Large intestine (tissue), 3 donors: ENCODE measurements at regions not wholly inside any gene's neighbourhood (a gene's known extent, or its start where the extent isn't known, plus 50 kb on each side); places are given as distances from the start of the nearest gene placed in this dataset.

Experiments used
- DNase-seq, 2 donors: peaks; one replicate each; pipeline versions ENCODE4 v3.0.0 to v3.0.0-alpha.2; 2013
- H3K27ac ChIP-seq: one replicate; pipeline ENCODE4 v1.5.1; 2013; ENCODE audit warnings: low read length
- H3K27me3 ChIP-seq: 2 replicates; pipeline ENCODE4 v1.6.1; 2013; ENCODE audit warnings: low read length; ENCODE audit not compliant: control insufficient read depth, insufficient read depth
- H3K36me3 ChIP-seq: 2 replicates; pipeline ENCODE4 v1.6.1; 2013; ENCODE audit warnings: low read length; ENCODE audit not compliant: control insufficient read depth, insufficient read depth
- H3K4me1 ChIP-seq: one replicate; pipeline ENCODE4 v1.6.1; 2013; ENCODE audit warnings: low read length; ENCODE audit not compliant: control insufficient read depth, insufficient read depth
- H3K4me3 ChIP-seq: one replicate; pipeline ENCODE4 v1.5.1; 2013; ENCODE audit warnings: low read length
- H3K9me3 ChIP-seq: one replicate; pipeline ENCODE4 v1.6.1; 2013; ENCODE audit warnings: mild to moderate bottlenecking, low read depth, low read length, moderate library complexity; ENCODE audit not compliant: control insufficient read depth
- WGBS: methylation state at CpG from one replicate; pipeline ENCODE4 v1.1.5; 2013; ENCODE audit warnings: low lambda C conversion rate; ENCODE audit not compliant: insufficient coverage; 5-methylcytosine and 5-hydroxymethylcytosine counted together

DNA sequence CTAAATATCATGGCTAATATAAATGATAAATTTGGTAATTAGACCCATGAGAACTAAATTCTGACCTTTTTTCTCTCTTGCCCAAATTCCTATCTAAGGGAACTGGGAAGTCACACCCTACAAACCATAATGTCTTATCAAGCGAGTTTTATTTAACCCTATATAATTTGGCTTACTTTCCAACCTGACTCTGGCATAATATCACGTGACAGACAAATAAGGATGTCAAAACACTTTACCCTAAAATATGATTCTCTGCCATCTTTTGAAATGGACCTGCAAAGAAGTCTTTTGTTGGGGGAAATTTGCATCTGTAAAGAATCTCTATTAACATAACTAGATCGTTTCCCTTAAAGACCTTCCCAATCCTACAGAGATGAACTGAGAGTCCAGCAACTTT lies 1823.5 kb upstream of the LRRTM1 start:
- no peaks in the 10 kb centered on the region for H3K9me3 ChIP-seq
- H3K27ac ChIP-seq: no peak overlapping the region
- no peaks in the 10 kb centered on the region for H3K36me3 ChIP-seq
- H3K4me3 ChIP-seq: no peak overlapping the region
- no peak for DNase-seq
- WGBS: no CpG with 5 or more reads among the region's 3 CpGs
- H3K27me3 ChIP-seq: no peaks in the 10 kb centered on the region
- H3K4me1 ChIP-seq: peaks cover 3% of the 10 kb centered on the region

DNA sequence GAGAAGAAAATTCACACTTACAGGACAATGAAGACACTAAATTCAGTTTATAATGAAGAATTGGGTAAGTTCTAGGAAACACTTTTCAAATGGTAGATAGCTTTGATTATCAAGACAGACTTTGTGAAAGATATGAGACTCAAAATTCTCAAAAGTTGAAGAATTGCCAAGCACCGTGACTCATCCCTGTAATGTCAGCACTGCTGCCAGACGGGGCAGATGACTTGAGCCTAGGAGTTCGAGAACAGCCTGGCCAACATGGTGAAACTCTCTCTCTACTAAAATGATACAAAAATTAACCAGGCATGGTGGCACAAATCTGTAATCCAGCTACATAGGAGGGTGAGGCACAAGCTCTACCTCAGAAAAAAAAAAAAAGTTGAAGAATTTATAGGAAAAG lies 1820.1 kb upstream of the LRRTM1 start:
- Histone ChIP-seq H3K4me3 (no peak overlapping the region), H3K9me3 (no peaks in the 10 kb centered on the region), H3K36me3 (no peaks in the 10 kb centered on the region), H3K4me1 (peaks cover 26% of the 10 kb centered on the region), H3K27me3 (no peaks in the 10 kb centered on the region), H3K27ac (no peak overlapping the region)
- no peak for DNase-seq
- WGBS: no CpG with 5 or more reads among the region's 3 CpGs

DNA sequence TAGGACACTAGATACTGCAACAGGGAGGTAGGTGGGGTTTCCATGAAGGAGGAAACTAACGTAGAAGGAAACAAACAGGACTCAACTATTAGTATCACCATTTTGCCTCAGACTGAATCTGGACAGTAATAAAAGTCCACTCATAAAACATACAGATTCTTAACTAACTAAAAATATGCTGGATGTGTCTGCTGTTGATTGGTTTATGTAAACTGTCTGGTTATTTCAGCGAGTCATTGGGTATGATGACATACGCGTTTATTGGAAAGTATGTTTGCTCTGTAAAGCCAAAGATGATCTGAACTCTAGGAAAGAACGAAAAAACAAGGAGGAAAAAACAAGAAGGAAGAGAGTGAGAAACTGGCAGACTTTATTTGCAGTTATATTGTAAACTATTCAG lies 1816.1 kb upstream of the LRRTM1 start:
- DNase-seq: no peak
- peak overlapping the region; percentile 56 for H3K27ac ChIP-seq
- 58% methylated on average over 3 of the region's 5 CpGs for WGBS

DNA sequence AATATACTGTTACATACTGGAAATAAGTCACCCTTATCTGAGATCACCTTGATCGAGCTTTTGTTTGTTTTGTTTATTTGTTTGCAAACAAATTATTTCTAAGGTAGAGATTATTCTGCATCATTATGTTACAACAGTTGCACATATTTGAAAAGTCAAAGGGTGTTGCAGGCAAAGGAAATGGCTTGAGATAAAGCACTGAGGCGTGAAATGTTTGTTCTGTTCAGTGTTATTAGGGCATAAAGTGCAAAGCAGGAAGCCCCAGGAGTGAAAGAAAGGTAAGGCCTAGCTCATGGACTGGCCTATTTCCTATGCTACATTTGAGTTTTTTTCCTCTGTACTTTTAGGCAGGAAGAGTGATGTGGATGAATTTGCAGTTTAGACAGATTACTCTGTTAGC lies 1815.6 kb upstream of the LRRTM1 start:
- no peaks in the 10 kb centered on the region for H3K36me3 ChIP-seq
- no peaks in the 10 kb centered on the region for H3K27me3 ChIP-seq
- peak overlapping the region; percentile 56 for H3K27ac ChIP-seq
- no peaks in the 10 kb centered on the region for H3K9me3 ChIP-seq
- WGBS: no CpG with 5 or more reads among the region's 2 CpGs
- no peak overlapping the region for H3K4me3 ChIP-seq
- DNase-seq: no peak
- peaks cover 34% of the 10 kb centered on the region for H3K4me1 ChIP-seq

More for the DNA sequence above, 1816.1 kb upstream of the LRRTM1 start:
- H3K36me3 ChIP-seq: no peaks in the 10 kb centered on the region
- H3K9me3 ChIP-seq: no peaks in the 10 kb centered on the region
- H3K4me1 ChIP-seq: peaks cover 34% of the 10 kb centered on the region
- H3K4me3 ChIP-seq: no peak overlapping the region
- no peaks in the 10 kb centered on the region for H3K27me3 ChIP-seq

- Histone ChIP-seq H3K4me3 (no peak overlapping the region), H3K27ac (no peak overlapping the region), H3K9me3 (peaks cover 7% of the 10 kb centered on the region), H3K36me3 (no peaks in the 10 kb centered on the region), H3K27me3 (no peaks in the 10 kb centered on the region), H3K4me1 (no peaks in the 10 kb centered on the region)
- DNase-seq: no peak
- no CpG with 5 or more reads among the region's 3 CpGs for WGBS
Measured at GRCh38 chr2:82109418-82109817, 1804.9 kb upstream of the LRRTM1 start.

- H3K9me3 ChIP-seq: no peaks in the 10 kb centered on the region
- DNase-seq: no peak
- H3K27ac ChIP-seq: no peak overlapping the region
- no peak overlapping the region for H3K4me3 ChIP-seq
- no peaks in the 10 kb centered on the region for H3K27me3 ChIP-seq
- H3K4me1 ChIP-seq: no peaks in the 10 kb centered on the region
- no peaks in the 10 kb centered on the region for H3K36me3 ChIP-seq
- WGBS: no CpG with 5 or more reads among the region's 1 CpG
Measured at GRCh38 chr2:82098617-82099016, 1794.1 kb upstream of the LRRTM1 start.

DNA sequence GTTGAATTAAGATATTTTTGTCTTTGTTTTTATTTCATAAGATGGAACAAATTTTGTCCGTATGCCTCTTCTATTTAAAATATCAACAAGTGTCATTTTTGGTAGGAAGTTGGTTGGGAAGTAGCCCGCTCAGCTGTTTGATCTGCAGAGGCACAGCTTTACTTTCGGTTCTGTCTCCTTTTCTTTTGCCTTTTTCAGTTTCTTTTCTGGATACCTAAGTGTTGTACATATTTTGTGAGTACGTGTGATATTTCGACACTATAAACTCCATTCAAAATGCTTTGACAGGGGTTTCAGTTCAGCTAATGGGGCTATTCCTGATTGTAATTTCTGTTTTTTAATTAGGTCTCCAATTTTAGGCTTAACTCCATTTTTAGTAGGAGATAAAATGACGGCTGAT lies 1785.0 kb upstream of the LRRTM1 start:
- DNase-seq: no peak
- Histone ChIP-seq H3K36me3 (no peaks in the 10 kb centered on the region), H3K27me3 (no peaks in the 10 kb centered on the region), H3K4me3 (no peak overlapping the region), H3K27ac (no peak overlapping the region), H3K9me3 (peaks cover 6% of the 10 kb centered on the region), H3K4me1 (no peaks in the 10 kb centered on the region)
- 90% methylated on average over 2 of the region's 6 CpGs for WGBS

DNA sequence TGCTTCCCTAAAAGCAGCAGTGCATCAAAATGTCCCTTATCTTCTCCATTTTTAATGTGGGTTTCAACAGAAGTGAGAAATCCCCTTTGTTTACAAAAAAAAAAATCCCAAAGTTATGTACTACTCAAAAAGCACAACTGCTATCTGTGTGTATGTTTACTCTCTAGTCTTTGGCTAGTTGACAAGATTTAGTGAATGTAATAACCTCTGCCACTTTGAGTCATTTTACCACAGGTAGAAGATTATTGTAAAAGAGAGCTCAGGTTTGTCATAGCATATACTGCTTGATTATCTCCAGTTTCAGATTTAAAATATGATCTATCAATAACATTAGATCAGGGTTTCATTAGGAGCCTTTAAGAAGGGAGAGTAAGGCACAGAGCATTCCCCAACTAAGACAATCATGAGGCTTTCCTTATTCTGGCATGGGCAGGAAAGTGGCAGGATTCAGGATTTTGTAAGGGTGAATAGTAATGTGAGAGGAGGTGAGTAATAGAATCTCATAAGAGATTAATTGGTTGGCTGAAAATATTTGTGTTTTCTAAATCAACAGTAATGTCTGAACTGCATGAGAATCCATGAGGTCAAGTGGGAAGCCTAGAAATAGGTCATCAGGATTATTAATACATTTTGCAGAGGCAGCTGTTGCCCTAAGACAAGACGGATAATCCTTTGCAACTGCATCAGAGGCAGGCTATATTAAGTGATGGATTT lies 1780.3 kb upstream of the LRRTM1 start:
- Histone ChIP-seq H3K27me3 (no peaks in the 10 kb centered on the region), H3K4me3 (no peak overlapping the region), H3K27ac (no peak overlapping the region), H3K9me3 (peaks cover 6% of the 10 kb centered on the region), H3K4me1 (no peaks in the 10 kb centered on the region), H3K36me3 (no peaks in the 10 kb centered on the region)
- no peak for DNase-seq
- no CpG with 5 or more reads among the region's 1 CpG for WGBS

- H3K4me3 ChIP-seq: no peak overlapping the region
- 100% methylated on average over 1 of the region's 2 CpGs for WGBS
- no peaks in the 10 kb centered on the region for H3K36me3 ChIP-seq
- no peaks in the 10 kb centered on the region for H3K27me3 ChIP-seq
- DNase-seq: no peak
- H3K27ac ChIP-seq: no peak overlapping the region
- H3K9me3 ChIP-seq: no peaks in the 10 kb centered on the region
- no peaks in the 10 kb centered on the region for H3K4me1 ChIP-seq
Measured at GRCh38 chr2:82075875-82076274, 1771.3 kb upstream of the LRRTM1 start.

DNA sequence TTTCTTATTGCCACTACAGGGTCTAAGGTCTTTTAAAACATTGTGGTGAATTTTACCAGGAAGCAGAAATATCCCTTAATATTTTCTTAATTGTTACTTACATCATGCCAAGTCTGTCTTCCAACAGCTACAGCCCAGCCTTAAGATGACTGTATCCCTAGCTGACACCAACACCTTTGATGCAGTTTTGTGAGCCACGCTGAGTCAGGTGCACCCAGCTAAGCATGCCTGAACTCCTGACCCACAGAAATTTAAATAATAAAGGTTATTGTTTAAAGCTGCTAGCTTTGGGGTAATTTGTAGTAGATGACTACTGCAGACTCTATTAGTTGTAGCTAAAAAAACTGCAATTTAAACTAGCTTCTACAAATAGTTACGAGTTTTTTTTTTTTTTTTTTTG lies 1757.9 kb upstream of the LRRTM1 start:
- no peaks in the 10 kb centered on the region for H3K4me1 ChIP-seq
- no peak overlapping the region for H3K4me3 ChIP-seq
- DNase-seq: no peak
- no peaks in the 10 kb centered on the region for H3K9me3 ChIP-seq
- WGBS: 100% methylated on average over 1 of the region's 2 CpGs
- H3K27ac ChIP-seq: no peak overlapping the region
- H3K27me3 ChIP-seq: no peaks in the 10 kb centered on the region
- H3K36me3 ChIP-seq: no peaks in the 10 kb centered on the region

- WGBS: 83% methylated on average over 1 of the region's 4 CpGs
- H3K4me1 ChIP-seq: no peaks in the 10 kb centered on the region
- H3K4me3 ChIP-seq: no peak overlapping the region
- no peak for DNase-seq
- H3K27me3 ChIP-seq: no peaks in the 10 kb centered on the region
- no peaks in the 10 kb centered on the region for H3K36me3 ChIP-seq
- H3K9me3 ChIP-seq: peaks cover 2% of the 10 kb centered on the region
- no peak overlapping the region for H3K27ac ChIP-seq
Measured at GRCh38 chr2:82055846-82056245, 1751.3 kb upstream of the LRRTM1 start.
